ENCODE measurements at regions not wholly inside any gene's neighbourhood (a gene's known extent, or its start where the extent isn't known, plus 50 kb on each side); places are given as distances from the start of the nearest gene placed in this dataset.

GRCh38 chr14:82362452-82362851, 828.8 kb upstream of the SEL1L start:
- Histone ChIP-seq H3K79me2 (replicated peaks; ENCODE audit: insufficient read depth, low read length) (no peaks in the 10 kb centered on the region), H3K9ac (ENCODE audit: low read length) (no peak overlapping the region), H3K27ac (ENCODE audit: low read length) (no peak overlapping the region), H4K20me1 (ENCODE audit: insufficient read depth) (no peaks in the 10 kb centered on the region), H3F3A (ENCODE audit: insufficient read depth, low read length, poor library complexity, severe bottlenecking) (no peaks in the 10 kb centered on the region), H3K4me2 (ENCODE audit: low read length) (no peak overlapping the region), H2AFZ (ENCODE audit: low read depth, low read length) (no peak overlapping the region), H3K36me3 (ENCODE audit: insufficient read depth, low read length) (no peaks in the 10 kb centered on the region), H3K9me3 (ENCODE audit: low read length) (no peaks in the 10 kb centered on the region), H3K9me2 (ENCODE audit: insufficient read depth, low read length) (no peaks in the 10 kb centered on the region), H3K4me3 (ENCODE audit: low read length) (no peak overlapping the region), H3K27me3 (ENCODE audit: insufficient read depth, low read depth, low read length) (no peaks in the 10 kb centered on the region)
- TF ChIP-seq EP300 (conservative IDR thresholded peaks at IDR 0.05; ENCODE audit: poor library complexity, severe bottlenecking) (no peak), SMC3 (conservative IDR thresholded peaks at IDR 0.05; ENCODE audit: poor library complexity) (no peak), TAF1 (IDR thresholded peaks at IDR 0.05; ENCODE audit: low read depth) (no peak), MXI1 (conservative IDR thresholded peaks at IDR 0.05; ENCODE audit: poor library complexity, severe bottlenecking) (no peak), RAD21 (conservative IDR thresholded peaks at IDR 0.05) (no peak), POLR2AphosphoS5 (IDR thresholded peaks at IDR 0.05) (no peak), CTCF (IDR thresholded peaks at IDR 0.05; ENCODE audit: poor library complexity, severe bottlenecking) (no peak), REST (IDR thresholded peaks at IDR 0.05; ENCODE audit: borderline replicate concordance) (no peak), EZH2 (IDR thresholded peaks at IDR 0.05; ENCODE audit: borderline replicate concordance, insufficient read depth, low read length, poor library complexity, severe bottlenecking) (no peak)

GRCh38 chr14:82365471-82365870, 831.8 kb upstream of the SEL1L start:
- Histone ChIP-seq H4K20me1 (ENCODE audit: insufficient read depth) (no peaks in the 10 kb centered on the region), H3K9me3 (ENCODE audit: low read length) (no peaks in the 10 kb centered on the region), H3K4me2 (ENCODE audit: low read length) (no peak overlapping the region), H3K9ac (ENCODE audit: low read length) (no peak overlapping the region), H3K79me2 (replicated peaks; ENCODE audit: insufficient read depth, low read length) (no peaks in the 10 kb centered on the region), H2AFZ (ENCODE audit: low read depth, low read length) (no peak overlapping the region), H3K27me3 (ENCODE audit: insufficient read depth, low read depth, low read length) (no peaks in the 10 kb centered on the region), H3K36me3 (ENCODE audit: insufficient read depth, low read length) (no peaks in the 10 kb centered on the region), H3K27ac (ENCODE audit: low read length) (no peak overlapping the region), H3K4me3 (ENCODE audit: low read length) (no peak overlapping the region), H3K9me2 (ENCODE audit: insufficient read depth, low read length) (no peaks in the 10 kb centered on the region), H3F3A (ENCODE audit: insufficient read depth, low read length, poor library complexity, severe bottlenecking) (no peaks in the 10 kb centered on the region)
- no peak for TF ChIP-seq TAF1 (IDR thresholded peaks at IDR 0.05; ENCODE audit: low read depth)
- no peak for TF ChIP-seq POLR2AphosphoS5 (IDR thresholded peaks at IDR 0.05)
- no peak for TF ChIP-seq RAD21 (conservative IDR thresholded peaks at IDR 0.05)
- TF ChIP-seq CTCF (IDR thresholded peaks at IDR 0.05; ENCODE audit: poor library complexity, severe bottlenecking) = no peak
- no peak for TF ChIP-seq MXI1 (conservative IDR thresholded peaks at IDR 0.05; ENCODE audit: poor library complexity, severe bottlenecking)
- no peak for TF ChIP-seq SMC3 (conservative IDR thresholded peaks at IDR 0.05; ENCODE audit: poor library complexity)
